Kidney (tissue), 13 donors: ENCODE measurements at regions not wholly inside any gene's neighbourhood (a gene's known extent, or its start where the extent isn't known, plus 50 kb on each side); places are given as distances from the start of the nearest gene placed in this dataset.
"Not testable (repeated sequence)": the region's sequence is repeated elsewhere in the genome, so short reads cannot be mapped to it uniquely, and the experiment has no call there.

Source experiments
- DNase-seq, 5 donors: peaks; one replicate each; pipeline ENCODE4 v3.0.0-alpha.2; 2013 to 2020
- FAIRE-seq: peaks from 2 replicates; lab custom pipeline; 2012; peaks lifted over from hg19 to GRCh38; lab: Jason Lieb, UNC
- H3K27ac ChIP-seq, 2 donors: one replicate each; pipeline ENCODE4 v1.7.0; 2013; ENCODE audit warnings: low read depth in 2 of 2, low read length in 2 of 2, inconsistent platforms in 1 of 2
- H3K27me3 ChIP-seq: one replicate; pipeline ENCODE4 v1.7.1; 2013; ENCODE audit warnings: low read length, inconsistent platforms; ENCODE audit not compliant: control insufficient read depth, insufficient read depth
- H3K36me3 ChIP-seq, 3 donors: one replicate each; pipeline versions ENCODE4 v1.7.0 to v1.7.1; 2013; ENCODE audit warnings: low read length in 3 of 3, control low read depth in 1 of 3, inconsistent platforms in 1 of 3; ENCODE audit not compliant: insufficient read depth in 3 of 3, control insufficient read depth in 2 of 3
- H3K4me1 ChIP-seq, 3 donors: one replicate each; pipeline versions ENCODE4 v1.7.0 to v1.7.1; 2013; ENCODE audit warnings: low read length in 3 of 3, inconsistent platforms in 1 of 3, low read depth in 1 of 3; ENCODE audit not compliant: control insufficient read depth in 2 of 3, insufficient read depth in 2 of 3
- H3K4me3 ChIP-seq, 3 donors: one replicate each; pipeline versions ENCODE4 v1.7.0 to v1.8.1; 2013; ENCODE audit warnings: low read length in 3 of 3, control low read depth in 1 of 3, inconsistent platforms in 1 of 3
- H3K9ac ChIP-seq, 3 donors: one replicate each; pipeline versions ENCODE4 v1.7.0 to v1.7.1; 2013; ENCODE audit warnings: low read length in 3 of 3, control low read depth in 1 of 3, inconsistent platforms in 1 of 3
- H3K9me3 ChIP-seq, 3 donors: one replicate each; pipeline versions ENCODE4 v1.7.0 to v1.7.1; 2013; ENCODE audit warnings: low read length in 3 of 3, control low read depth in 1 of 3, inconsistent platforms in 1 of 3; ENCODE audit not compliant: control insufficient read depth in 2 of 3, insufficient read depth in 1 of 3
- intact Hi-C: fragments of 100-400 bp; cut with DNase I; formaldehyde crosslinking; loops from one replicate; pipeline ENCODE4 v1.11.1; 2022
- TF ChIP-seq, protein P1 (sequence below): IDR thresholded peaks from 3 replicates; pipeline ENCODE4 v1.5.1; 2012; ENCODE audit warnings: mild to moderate bottlenecking, moderate library complexity, borderline replicate concordance; ENCODE audit not compliant: insufficient read depth; ENCODE audit errors: extremely low read depth
- donor health status: control.
- donor health status: control.
- donor health status: control.
- donor health status: control.
- donor health status: control.
- donor health status: DM: yes; HTN: yes; CAD: no.
- donor health status: Normal renal cell carcinoma (clear cell type).

DNA sequence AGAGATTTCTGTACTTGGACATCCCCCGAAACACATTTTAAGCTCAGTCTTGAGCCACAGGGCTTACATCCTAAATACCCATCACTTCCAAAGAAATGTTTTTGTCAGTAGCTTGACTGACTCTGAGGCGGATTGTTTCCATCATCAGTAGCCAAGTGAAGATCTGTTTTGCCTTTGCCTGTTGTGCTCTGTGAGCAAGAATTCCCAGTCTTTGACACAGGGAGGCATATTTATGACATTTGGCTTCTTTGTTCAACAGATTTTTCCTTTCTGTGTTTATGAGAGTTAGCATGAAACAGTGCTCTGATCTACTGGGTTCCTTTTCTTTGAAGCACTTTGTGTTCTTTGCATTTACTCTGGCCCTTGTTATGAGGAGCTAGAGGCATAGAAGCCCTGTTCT, 132.1 kb upstream of the CDIN1 start:
- Histone ChIP-seq H3K4me1 (no peaks in the 10 kb centered on the region), H3K27ac (no peak overlapping the region)

DNA sequence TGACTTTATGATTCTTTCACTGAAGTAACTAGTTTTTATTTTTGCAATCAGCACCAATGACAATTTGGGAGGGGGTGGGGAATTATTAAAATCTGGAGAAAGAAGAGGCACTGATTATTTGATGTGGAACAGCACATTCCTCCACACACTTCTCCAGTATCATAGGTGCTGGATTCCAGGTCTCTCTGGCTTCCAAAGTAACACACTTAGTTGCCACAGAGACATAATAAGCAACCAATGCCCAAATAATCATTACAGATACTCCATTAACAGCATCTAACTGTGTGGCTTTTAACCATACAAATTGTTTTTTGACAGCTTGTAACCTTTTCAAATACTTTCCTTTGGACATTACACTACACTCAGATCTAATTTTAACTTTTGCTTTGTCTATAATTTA, 131.0 kb upstream of the CDIN1 start:
- DNase-seq (no peak), FAIRE-seq (no peak)
- intact Hi-C loops, result no loop called here
- H3K4me1 ChIP-seq, result no peaks in the 10 kb centered on the region
- no peaks in the 10 kb centered on the region for H3K36me3 ChIP-seq
- H3K4me3 ChIP-seq, result no peak overlapping the region
- H3K27me3 ChIP-seq, result no peaks in the 10 kb centered on the region
- H3K9me3 ChIP-seq, result no peaks in the 10 kb centered on the region
- no peak overlapping the region for H3K27ac ChIP-seq
- TF ChIP-seq, protein P1, sequence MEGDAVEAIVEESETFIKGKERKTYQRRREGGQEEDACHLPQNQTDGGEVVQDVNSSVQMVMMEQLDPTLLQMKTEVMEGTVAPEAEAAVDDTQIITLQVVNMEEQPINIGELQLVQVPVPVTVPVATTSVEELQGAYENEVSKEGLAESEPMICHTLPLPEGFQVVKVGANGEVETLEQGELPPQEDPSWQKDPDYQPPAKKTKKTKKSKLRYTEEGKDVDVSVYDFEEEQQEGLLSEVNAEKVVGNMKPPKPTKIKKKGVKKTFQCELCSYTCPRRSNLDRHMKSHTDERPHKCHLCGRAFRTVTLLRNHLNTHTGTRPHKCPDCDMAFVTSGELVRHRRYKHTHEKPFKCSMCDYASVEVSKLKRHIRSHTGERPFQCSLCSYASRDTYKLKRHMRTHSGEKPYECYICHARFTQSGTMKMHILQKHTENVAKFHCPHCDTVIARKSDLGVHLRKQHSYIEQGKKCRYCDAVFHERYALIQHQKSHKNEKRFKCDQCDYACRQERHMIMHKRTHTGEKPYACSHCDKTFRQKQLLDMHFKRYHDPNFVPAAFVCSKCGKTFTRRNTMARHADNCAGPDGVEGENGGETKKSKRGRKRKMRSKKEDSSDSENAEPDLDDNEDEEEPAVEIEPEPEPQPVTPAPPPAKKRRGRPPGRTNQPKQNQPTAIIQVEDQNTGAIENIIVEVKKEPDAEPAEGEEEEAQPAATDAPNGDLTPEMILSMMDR, result no peak
- H3K9ac ChIP-seq, result no peak overlapping the region

More for the DNA sequence above, 132.1 kb upstream of the CDIN1 start:
- no peaks in the 10 kb centered on the region for H3K9me3 ChIP-seq
- no peak for FAIRE-seq
- H3K36me3 ChIP-seq, result no peaks in the 10 kb centered on the region
- TF ChIP-seq, protein P1, result no peak
- no peaks in the 10 kb centered on the region for H3K27me3 ChIP-seq
- no peak overlapping the region for H3K4me3 ChIP-seq
- no peak for DNase-seq
- intact Hi-C loops, result no loop called here
- no peak overlapping the region for H3K9ac ChIP-seq

DNA sequence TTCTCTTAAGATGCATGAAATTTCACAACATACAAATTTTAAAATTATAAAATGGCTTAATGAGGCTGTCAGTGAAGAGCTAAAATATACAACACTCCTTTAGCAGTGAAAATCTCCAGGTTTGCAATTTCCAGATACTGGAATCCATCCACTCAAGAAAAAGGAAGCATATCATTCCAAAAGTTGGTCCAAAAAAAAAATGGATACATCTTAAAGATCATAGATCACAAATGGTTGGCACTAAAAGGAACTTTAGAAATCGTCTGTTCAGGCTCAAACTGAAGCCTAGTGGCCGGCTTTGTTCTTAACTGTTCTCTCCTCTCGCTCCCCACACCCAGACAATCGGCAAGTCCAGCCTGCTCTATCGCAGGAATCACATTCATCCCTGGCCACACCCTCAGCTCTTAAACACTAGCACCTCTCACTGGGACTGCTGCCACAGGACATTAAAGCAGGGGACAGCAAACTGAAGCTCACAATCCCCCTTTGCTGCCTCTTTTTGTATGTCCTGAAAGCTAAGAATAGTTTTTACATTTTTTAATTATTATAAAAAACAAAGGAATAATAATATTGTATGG, 130.3 kb upstream of the CDIN1 start:
- Histone ChIP-seq H3K4me3 (no peak overlapping the region), H3K9me3 (no peaks in the 10 kb centered on the region), H3K4me1 (no peaks in the 10 kb centered on the region), H3K36me3 (no peaks in the 10 kb centered on the region), H3K27ac (no peak overlapping the region), H3K9ac (no peak overlapping the region), H3K27me3 (no peaks in the 10 kb centered on the region)
- TF ChIP-seq, protein P1, result no peak
- FAIRE-seq (no peak), DNase-seq (no peak)
- intact Hi-C loops, result no loop called here

DNA sequence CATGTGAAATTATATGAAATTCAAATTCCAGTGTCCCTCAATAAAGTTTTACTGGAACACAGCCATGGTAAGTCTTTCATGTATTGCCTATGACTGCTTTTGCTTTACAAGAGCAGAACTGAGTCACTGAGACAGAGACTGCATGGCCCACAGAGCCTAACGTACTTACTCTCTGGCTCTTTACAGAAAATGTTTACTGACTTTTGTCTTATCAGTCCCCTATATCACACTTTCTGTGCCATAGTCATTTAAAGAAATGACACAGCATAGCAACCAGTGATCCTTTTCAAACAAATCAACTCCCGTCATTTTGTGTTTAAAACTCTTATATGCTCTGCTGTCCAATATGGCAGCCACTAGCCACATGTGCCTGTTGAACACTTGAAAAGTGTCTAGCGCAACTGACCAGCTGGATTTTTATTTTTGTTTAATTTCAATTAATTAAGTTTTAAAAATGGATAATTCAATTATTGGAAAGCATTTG, 129.7 kb upstream of the CDIN1 start:
- no peaks in the 10 kb centered on the region for H3K36me3 ChIP-seq
- FAIRE-seq, result no peak
- DNase-seq, result no peak
- no peak overlapping the region for H3K9ac ChIP-seq
- no peak overlapping the region for H3K27ac ChIP-seq
- H3K9me3 ChIP-seq, result no peaks in the 10 kb centered on the region
- no peak overlapping the region for H3K4me3 ChIP-seq
- no peaks in the 10 kb centered on the region for H3K27me3 ChIP-seq
- intact Hi-C loops, result no loop called here
- no peaks in the 10 kb centered on the region for H3K4me1 ChIP-seq
- TF ChIP-seq, protein P1, result no peak

DNA sequence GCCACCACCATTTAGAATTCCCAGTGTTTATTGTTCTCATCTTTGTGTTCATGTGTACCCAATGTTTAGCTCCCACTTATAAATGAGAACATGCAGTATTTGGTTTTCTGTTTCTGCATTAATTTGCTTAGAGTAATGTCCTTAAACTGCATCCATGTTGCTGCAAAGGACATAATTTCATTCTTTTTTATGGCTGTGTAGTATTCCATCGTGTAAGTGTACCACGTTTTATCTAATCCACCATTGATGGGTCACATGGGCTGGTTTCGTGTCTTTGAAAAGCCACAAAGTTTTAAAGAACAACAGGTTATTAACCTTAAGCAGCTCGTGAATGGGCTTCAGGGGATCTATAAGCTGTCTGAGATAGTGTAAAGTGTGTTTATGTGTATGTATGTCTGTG, 125.2 kb upstream of the CDIN1 start:
- H3K4me3 ChIP-seq, FAIRE-seq, H3K27ac ChIP-seq, H3K4me1 ChIP-seq, H3K27me3 ChIP-seq, H3K9me3 ChIP-seq, H3K36me3 ChIP-seq, DNase-seq, intact Hi-C loops, H3K9ac ChIP-seq: not testable (repeated sequence)
